Loucy (cell line): ENCODE measurements at regions not wholly inside any gene's neighbourhood (a gene's known extent, or its start where the extent isn't known, plus 50 kb on each side); places are given as distances from the start of the nearest gene placed in this dataset.

Source experiments
- H2AFZ ChIP-seq: fragments of 200-600 bp; sonication (generic); 2 replicates; pipeline ENCODE4 v1.6.0; 2016; ENCODE audit warnings: antibody characterized with exemption, mild to moderate bottlenecking, low read length, moderate library complexity
- H3F3A ChIP-seq: fragments of 200-600 bp; 2 replicates; pipeline ENCODE4 v1.6.0; 2016; ENCODE audit warnings: antibody characterized with exemption, low read depth, mild to moderate bottlenecking
- H3K27me3 ChIP-seq: fragments of 200-600 bp; sonication (generic); 2 replicates; pipeline ENCODE4 v1.6.1; 2014; ENCODE audit warnings: low read length, mild to moderate bottlenecking; ENCODE audit not compliant: insufficient read depth, poor library complexity, severe bottlenecking
- H3K36me3 ChIP-seq: fragments of 200-600 bp; sonication (generic); 2 replicates; pipeline ENCODE4 v1.6.1; 2016; ENCODE audit warnings: low read length; ENCODE audit not compliant: insufficient read depth
- H3K4me1 ChIP-seq: fragments of 200-600 bp; sonication (generic); 2 replicates; pipeline ENCODE4 v1.5.1; 2014; ENCODE audit warnings: low read length, mild to moderate bottlenecking; ENCODE audit not compliant: insufficient read depth, poor library complexity, severe bottlenecking
- H3K4me2 ChIP-seq: fragments of 200-600 bp; sonication (generic); 2 replicates; pipeline ENCODE4 v1.6.0; 2014; ENCODE audit warnings: antibody characterized with exemption, low read length, low read depth, mild to moderate bottlenecking; ENCODE audit not compliant: poor library complexity, severe bottlenecking
- H3K4me3 ChIP-seq: fragments of 200-600 bp; sonication (generic); 2 replicates; pipeline ENCODE4 v1.5.1; 2014; ENCODE audit warnings: low read length, mild to moderate bottlenecking, mixed read lengths; ENCODE audit not compliant: poor library complexity, severe bottlenecking
- H3K79me2 ChIP-seq: fragments of 200-600 bp; sonication (generic); 2 replicates; pipeline ENCODE4 v1.6.1; 2014; ENCODE audit warnings: low read length; ENCODE audit not compliant: insufficient read depth
- H3K9ac ChIP-seq: fragments of 200-600 bp; sonication (generic); 2 replicates; pipeline ENCODE4 v1.6.0; 2014; ENCODE audit warnings: mild to moderate bottlenecking, low read depth, low read length, moderate library complexity; ENCODE audit not compliant: poor library complexity, severe bottlenecking
- H3K9me2 ChIP-seq: fragments of 200-600 bp; sonication (generic); replicated peaks from 2 replicates; pipeline ENCODE4 v1.6.1; 2016; ENCODE audit warnings: low read depth, low read length, mixed read lengths
- H3K9me3 ChIP-seq: fragments of 200-600 bp; sonication (generic); 2 replicates; pipeline ENCODE4 v1.6.1; 2014; ENCODE audit warnings: mild to moderate bottlenecking, antibody characterized with exemption, low read length, low read depth; ENCODE audit not compliant: insufficient read depth
- H4K20me1 ChIP-seq: fragments of 200-600 bp; sonication (generic); 2 replicates; pipeline ENCODE4 v1.6.0; 2014; ENCODE audit warnings: antibody characterized with exemption, low read length, mild to moderate bottlenecking; ENCODE audit not compliant: insufficient read depth, poor library complexity, severe bottlenecking
- EZH2phosphoT487 ChIP-seq: fragments of 200-600 bp; IDR thresholded peaks from 2 replicates; pipeline ENCODE4 v1.6.1; 2018; ENCODE audit warnings: antibody characterized with exemption, mild to moderate bottlenecking, moderate library complexity, borderline replicate concordance
- TF ChIP-seq, protein P1 (sequence below): fragments of 200-600 bp; sonication (generic); conservative IDR thresholded peaks from 2 replicates; pipeline ENCODE4 v1.5.1; 2014; ENCODE audit warnings: mild to moderate bottlenecking, antibody characterized with exemption, low read length

DNA sequence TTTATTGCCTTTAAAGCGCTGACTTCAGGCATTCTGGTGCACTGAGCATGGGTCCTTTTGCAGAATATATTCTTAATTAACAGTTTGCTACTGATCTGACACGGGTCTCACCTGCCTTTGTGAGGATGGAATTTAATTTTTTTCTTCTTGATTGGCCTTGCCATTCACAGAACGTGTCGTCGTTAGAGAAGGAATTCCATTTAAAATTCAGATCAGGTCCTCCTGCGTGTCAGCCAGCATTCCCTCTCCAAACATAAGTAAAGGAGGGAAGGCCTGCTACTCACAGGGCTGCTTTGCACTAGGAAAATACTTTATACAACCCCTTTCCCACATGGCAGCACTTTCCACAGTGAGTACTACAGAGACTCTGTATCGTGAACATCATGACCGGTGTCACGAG lies 492.7 kb downstream of the NTRK3 start:
- H3F3A ChIP-seq, result no peaks in the 10 kb centered on the region
- H3K4me1 ChIP-seq, result peaks cover 2% of the 10 kb centered on the region
- H2AFZ ChIP-seq, result no peak overlapping the region
- no peaks in the 10 kb centered on the region for H3K9me3 ChIP-seq
- H4K20me1 ChIP-seq, result no peaks in the 10 kb centered on the region
- no peak overlapping the region for H3K9ac ChIP-seq
- H3K36me3 ChIP-seq, result no peaks in the 10 kb centered on the region
- H3K9me2 ChIP-seq, result no peaks in the 10 kb centered on the region
- no peak overlapping the region for H3K4me3 ChIP-seq
- TF ChIP-seq, protein P1, sequence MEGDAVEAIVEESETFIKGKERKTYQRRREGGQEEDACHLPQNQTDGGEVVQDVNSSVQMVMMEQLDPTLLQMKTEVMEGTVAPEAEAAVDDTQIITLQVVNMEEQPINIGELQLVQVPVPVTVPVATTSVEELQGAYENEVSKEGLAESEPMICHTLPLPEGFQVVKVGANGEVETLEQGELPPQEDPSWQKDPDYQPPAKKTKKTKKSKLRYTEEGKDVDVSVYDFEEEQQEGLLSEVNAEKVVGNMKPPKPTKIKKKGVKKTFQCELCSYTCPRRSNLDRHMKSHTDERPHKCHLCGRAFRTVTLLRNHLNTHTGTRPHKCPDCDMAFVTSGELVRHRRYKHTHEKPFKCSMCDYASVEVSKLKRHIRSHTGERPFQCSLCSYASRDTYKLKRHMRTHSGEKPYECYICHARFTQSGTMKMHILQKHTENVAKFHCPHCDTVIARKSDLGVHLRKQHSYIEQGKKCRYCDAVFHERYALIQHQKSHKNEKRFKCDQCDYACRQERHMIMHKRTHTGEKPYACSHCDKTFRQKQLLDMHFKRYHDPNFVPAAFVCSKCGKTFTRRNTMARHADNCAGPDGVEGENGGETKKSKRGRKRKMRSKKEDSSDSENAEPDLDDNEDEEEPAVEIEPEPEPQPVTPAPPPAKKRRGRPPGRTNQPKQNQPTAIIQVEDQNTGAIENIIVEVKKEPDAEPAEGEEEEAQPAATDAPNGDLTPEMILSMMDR, result no peak
- no peak for TF ChIP-seq EZH2phosphoT487
- H3K4me2 ChIP-seq, result no peak overlapping the region
- no peaks in the 10 kb centered on the region for H3K27me3 ChIP-seq
- no peaks in the 10 kb centered on the region for H3K79me2 ChIP-seq

DNA sequence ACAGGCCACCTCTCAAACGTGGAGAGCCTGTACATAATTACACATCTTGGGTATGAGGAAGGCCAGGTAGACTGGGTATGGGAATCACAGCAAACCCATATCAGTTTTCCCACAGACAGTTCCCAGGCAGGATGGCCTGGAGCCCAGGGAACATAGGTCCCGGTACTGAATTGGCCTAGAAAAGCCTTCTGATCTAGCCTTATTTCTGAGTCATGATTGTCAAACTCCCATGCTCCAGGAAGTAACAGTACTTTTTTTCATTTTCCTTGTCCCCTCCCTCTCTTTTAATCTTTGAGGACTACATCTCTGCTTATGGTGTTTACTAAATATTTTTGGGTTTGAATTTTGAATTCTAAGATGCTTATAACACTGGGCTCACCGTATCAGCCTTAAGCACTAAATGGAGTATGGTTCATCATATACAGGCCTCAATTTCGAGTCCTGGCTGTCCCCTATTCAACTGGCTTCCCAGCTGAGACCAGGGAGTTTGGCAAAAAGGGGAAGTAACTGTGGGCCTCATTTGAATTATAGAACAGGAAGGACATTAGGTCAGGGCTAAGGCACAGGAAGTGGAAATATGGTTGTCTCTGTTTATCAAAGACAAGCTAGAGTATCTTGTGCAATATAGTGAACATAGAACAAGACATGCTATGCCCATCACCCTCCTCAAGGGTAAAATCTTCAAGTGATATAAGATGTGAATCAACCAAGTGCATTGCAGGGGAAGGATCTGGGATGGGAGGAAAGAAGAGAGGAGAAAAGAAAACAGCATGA lies 494.6 kb downstream of the NTRK3 start:
- Histone ChIP-seq H3K4me2 (no peak overlapping the region), H3K36me3 (no peaks in the 10 kb centered on the region), H3F3A (no peaks in the 10 kb centered on the region), H3K79me2 (no peaks in the 10 kb centered on the region), H3K9me3 (no peaks in the 10 kb centered on the region), H4K20me1 (no peaks in the 10 kb centered on the region), H3K4me3 (no peak overlapping the region), H3K27me3 (no peaks in the 10 kb centered on the region), H3K4me1 (peaks cover 2% of the 10 kb centered on the region), H2AFZ (no peak overlapping the region), H3K9ac (no peak overlapping the region), H3K9me2 (no peaks in the 10 kb centered on the region)
- TF ChIP-seq, protein P1, result no peak
- no peak for TF ChIP-seq EZH2phosphoT487

- Histone ChIP-seq H3K9me3 (no peaks in the 10 kb centered on the region), H3F3A (no peaks in the 10 kb centered on the region), H3K4me1 (peaks cover 2% of the 10 kb centered on the region), H2AFZ (no peak overlapping the region), H3K36me3 (no peaks in the 10 kb centered on the region), H3K9ac (no peak overlapping the region), H3K4me2 (no peak overlapping the region), H3K4me3 (no peak overlapping the region), H3K79me2 (no peaks in the 10 kb centered on the region), H4K20me1 (no peaks in the 10 kb centered on the region), H3K9me2 (no peaks in the 10 kb centered on the region), H3K27me3 (no peaks in the 10 kb centered on the region)
- TF ChIP-seq, protein P1, result no peak
- TF ChIP-seq EZH2phosphoT487, result no peak
Observed at GRCh38 chr15:87760547-87761314, 495.8 kb downstream of the NTRK3 start.
